Glutamatergic neuron (in vitro differentiated cells): ENCODE measurements at regions not wholly inside any gene's neighbourhood (a gene's known extent, or its start where the extent isn't known, plus 50 kb on each side); places are given as distances from the start of the nearest gene placed in this dataset.
A peak's percentile ranks its signal among the peaks of the same experiment; 100 is the strongest.

Experiments used
- DNase-seq: peaks from one replicate; pipeline ENCODE4 v3.0.0; 2022
- H3K27ac Mint-ChIP-seq: one replicate; pipeline ENCODE4 v1.8.0; 2020; ENCODE audit warnings: mild to moderate bottlenecking, mixed read lengths, inconsistent platforms; ENCODE audit not compliant: unreplicated experiment
- H3K27me3 Mint-ChIP-seq: one replicate; pipeline ENCODE4 v1.8.0; 2020; ENCODE audit warnings: mild to moderate bottlenecking, moderate library complexity, mixed read lengths, inconsistent platforms; ENCODE audit not compliant: unreplicated experiment
- H3K36me3 Mint-ChIP-seq: one replicate; pipeline ENCODE4 v1.8.0; 2020; ENCODE audit warnings: mild to moderate bottlenecking, mixed read lengths, inconsistent platforms; ENCODE audit not compliant: unreplicated experiment
- H3K4me1 Mint-ChIP-seq: one replicate; pipeline ENCODE4 v1.8.0; 2020; ENCODE audit warnings: mild to moderate bottlenecking, low read depth, mixed read lengths, inconsistent platforms; ENCODE audit not compliant: unreplicated experiment
- H3K4me3 Mint-ChIP-seq: one replicate; pipeline ENCODE4 v1.8.0; 2020; ENCODE audit warnings: mild to moderate bottlenecking, mixed read lengths, inconsistent platforms; ENCODE audit not compliant: unreplicated experiment
- H3K9me3 Mint-ChIP-seq: one replicate; pipeline ENCODE4 v1.8.0; 2020; ENCODE audit warnings: mild to moderate bottlenecking, moderate library complexity, mixed read lengths, inconsistent platforms; ENCODE audit not compliant: unreplicated experiment
- TF ChIP-seq, protein P1 (sequence below): fragments of 200-600 bp; sonication (generic); IDR thresholded peaks from one replicate; pipeline ENCODE4 v1.5.0; 2021; ENCODE audit not compliant: partially characterized antibody, unreplicated experiment

DNA sequence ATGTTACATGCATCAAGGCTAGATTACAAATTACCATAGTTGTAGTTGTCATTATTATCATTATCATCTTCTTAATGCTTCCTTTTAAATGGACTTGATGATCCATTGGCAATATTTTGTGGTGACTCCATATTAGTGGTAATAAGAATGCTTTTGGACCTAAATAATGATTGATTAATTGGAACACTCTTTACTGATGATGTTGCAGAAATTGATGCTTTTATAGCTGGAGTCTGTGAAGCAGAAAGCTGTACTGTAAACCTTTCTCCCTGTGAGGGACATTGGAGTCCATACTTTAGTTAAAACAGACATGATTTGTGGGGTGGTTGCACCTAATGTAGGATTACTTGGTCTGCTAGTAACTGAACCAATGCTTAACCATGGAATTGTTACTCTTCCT, 190.4 kb downstream of the ATXN7L3B start:
- DNase-seq, result no peak
- no peaks in the 10 kb centered on the region for H3K27me3 Mint-ChIP-seq
- H3K4me3 Mint-ChIP-seq, result no peak overlapping the region
- no peaks in the 10 kb centered on the region for H3K36me3 Mint-ChIP-seq
- peaks cover 14% of the 10 kb centered on the region for H3K4me1 Mint-ChIP-seq
- H3K9me3 Mint-ChIP-seq, result no peaks in the 10 kb centered on the region
- TF ChIP-seq, protein P1, sequence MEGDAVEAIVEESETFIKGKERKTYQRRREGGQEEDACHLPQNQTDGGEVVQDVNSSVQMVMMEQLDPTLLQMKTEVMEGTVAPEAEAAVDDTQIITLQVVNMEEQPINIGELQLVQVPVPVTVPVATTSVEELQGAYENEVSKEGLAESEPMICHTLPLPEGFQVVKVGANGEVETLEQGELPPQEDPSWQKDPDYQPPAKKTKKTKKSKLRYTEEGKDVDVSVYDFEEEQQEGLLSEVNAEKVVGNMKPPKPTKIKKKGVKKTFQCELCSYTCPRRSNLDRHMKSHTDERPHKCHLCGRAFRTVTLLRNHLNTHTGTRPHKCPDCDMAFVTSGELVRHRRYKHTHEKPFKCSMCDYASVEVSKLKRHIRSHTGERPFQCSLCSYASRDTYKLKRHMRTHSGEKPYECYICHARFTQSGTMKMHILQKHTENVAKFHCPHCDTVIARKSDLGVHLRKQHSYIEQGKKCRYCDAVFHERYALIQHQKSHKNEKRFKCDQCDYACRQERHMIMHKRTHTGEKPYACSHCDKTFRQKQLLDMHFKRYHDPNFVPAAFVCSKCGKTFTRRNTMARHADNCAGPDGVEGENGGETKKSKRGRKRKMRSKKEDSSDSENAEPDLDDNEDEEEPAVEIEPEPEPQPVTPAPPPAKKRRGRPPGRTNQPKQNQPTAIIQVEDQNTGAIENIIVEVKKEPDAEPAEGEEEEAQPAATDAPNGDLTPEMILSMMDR, result no peak
- no peak overlapping the region for H3K27ac Mint-ChIP-seq

- Mint-ChIP-seq H3K9me3 (no peaks in the 10 kb centered on the region), H3K4me1 (peaks cover 16% of the 10 kb centered on the region), H3K4me3 (no peak overlapping the region), H3K27ac (peak overlapping the region; percentile 83), H3K36me3 (no peaks in the 10 kb centered on the region), H3K27me3 (no peaks in the 10 kb centered on the region)
- TF ChIP-seq, protein P1, result no peak
- no peak for DNase-seq
Measured at GRCh38 chr12:74732164-74732784, 194.6 kb downstream of the ATXN7L3B start.

DNA sequence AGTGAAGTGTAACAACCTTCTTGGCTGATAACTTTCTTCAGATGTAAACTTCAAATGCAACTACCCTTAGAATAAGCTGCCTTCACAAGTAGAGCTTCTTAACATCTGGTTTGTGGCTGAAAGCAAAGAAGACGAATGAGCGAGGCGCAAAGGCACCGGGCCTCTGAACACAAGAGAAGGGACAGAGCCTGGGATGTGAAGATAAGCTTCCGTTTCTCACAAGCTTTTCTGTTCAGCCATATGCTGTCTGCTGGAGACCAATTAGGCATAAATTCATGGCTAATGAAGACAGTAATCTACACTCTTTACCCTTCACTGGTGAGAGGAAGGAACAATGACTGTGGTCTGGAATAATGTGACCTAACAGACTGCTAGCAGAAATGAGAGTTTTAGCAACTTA, 195.2 kb downstream of the ATXN7L3B start:
- TF ChIP-seq, protein P1, result no peak
- H3K9me3 Mint-ChIP-seq, result no peaks in the 10 kb centered on the region
- H3K4me3 Mint-ChIP-seq, result no peak overlapping the region
- DNase-seq, result no peak
- H3K4me1 Mint-ChIP-seq, result peaks cover 16% of the 10 kb centered on the region
- no peaks in the 10 kb centered on the region for H3K27me3 Mint-ChIP-seq
- no peaks in the 10 kb centered on the region for H3K36me3 Mint-ChIP-seq
- H3K27ac Mint-ChIP-seq, result peak overlapping the region; percentile 83

GRCh38 chr12:74741112-74741511, 203.5 kb downstream of the ATXN7L3B start:
- DNase-seq, result no peak
- TF ChIP-seq, protein P1, result no peak
- no peak overlapping the region for H3K4me3 Mint-ChIP-seq
- no peaks in the 10 kb centered on the region for H3K9me3 Mint-ChIP-seq
- no peaks in the 10 kb centered on the region for H3K27me3 Mint-ChIP-seq
- no peaks in the 10 kb centered on the region for H3K4me1 Mint-ChIP-seq
- H3K36me3 Mint-ChIP-seq, result no peaks in the 10 kb centered on the region
- H3K27ac Mint-ChIP-seq, result no peak overlapping the region

DNA sequence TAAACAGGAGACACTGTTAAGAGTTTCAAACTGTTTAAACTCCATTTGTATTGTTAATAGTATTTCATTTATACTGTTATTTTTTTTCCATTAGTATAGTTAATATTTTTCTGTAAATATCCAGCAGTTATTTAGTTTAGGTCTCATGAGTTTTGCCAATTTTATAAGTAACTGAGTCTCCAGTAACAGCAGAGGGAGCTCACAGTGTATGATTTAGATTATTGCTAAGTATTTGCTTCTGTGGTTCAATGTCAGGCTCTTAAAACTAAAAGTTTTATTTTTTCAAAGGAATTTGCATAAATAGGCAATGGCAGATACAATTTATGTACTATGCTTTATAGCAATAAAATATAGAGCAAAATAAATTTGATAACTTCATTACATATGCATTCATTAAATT, 209.7 kb downstream of the ATXN7L3B start:
- no peaks in the 10 kb centered on the region for H3K4me1 Mint-ChIP-seq
- H3K9me3 Mint-ChIP-seq, result no peaks in the 10 kb centered on the region
- no peak overlapping the region for H3K4me3 Mint-ChIP-seq
- no peaks in the 10 kb centered on the region for H3K36me3 Mint-ChIP-seq
- no peak for DNase-seq
- no peak overlapping the region for H3K27ac Mint-ChIP-seq
- no peaks in the 10 kb centered on the region for H3K27me3 Mint-ChIP-seq
- TF ChIP-seq, protein P1, result no peak
